ENCODE measurements at regions not wholly inside any gene's neighbourhood (a gene's known extent, or its start where the extent isn't known, plus 50 kb on each side); places are given as distances from the start of the nearest gene placed in this dataset.
"Not testable (repeated sequence)": the region's sequence is repeated elsewhere in the genome, so short reads cannot be mapped to it uniquely, and the experiment has no call there.

GRCh38 chr6:159434410-159434809 is 258.6 kb downstream of the SOD2 start:
- ATAC-seq (peak; percentile 89), DNase-seq (ENCODE audit: low spot score) (no peak)
- intact Hi-C loops (cut with DNase I): no loop called here

- no peak for DNase-seq (ENCODE audit: low spot score)
- intact Hi-C loops (cut with DNase I): no loop called here
- ATAC-seq: no peak
These were observed 259.5 kb downstream of the SOD2 start for GRCh38 chr6:159433550-159433949.

- intact Hi-C loops (cut with DNase I): no loop called here
- ATAC-seq (no peak), DNase-seq (ENCODE audit: low spot score) (no peak)
These were observed 261.3 kb downstream of the SOD2 start for GRCh38 chr6:159431750-159432149.

- ATAC-seq (no peak), DNase-seq (ENCODE audit: low spot score) (no peak)
- intact Hi-C loops (cut with DNase I): no loop called here
These were observed 261.1 kb downstream of the FNDC1 start for GRCh38 chr6:159430323-159430722.

GRCh38 chr6:159429433-159429832 is 260.2 kb downstream of the FNDC1 start:
- DNase-seq (ENCODE audit: low spot score): no peak
- ATAC-seq: no peak
- intact Hi-C loops (cut with DNase I): no loop called here

- intact Hi-C loops (cut with DNase I): no loop called here
- DNase-seq (ENCODE audit: low spot score) (no peak), ATAC-seq (peak; percentile 48)
These were observed 258.6 kb downstream of the FNDC1 start for GRCh38 chr6:159427771-159428170.

GRCh38 chr6:159427335-159427734 is 258.1 kb downstream of the FNDC1 start:
- no peak for DNase-seq (ENCODE audit: low spot score)
- intact Hi-C loops (cut with DNase I): no loop called here
- ATAC-seq: peak; percentile 31

GRCh38 chr6:159425421-159425820 is 256.2 kb downstream of the FNDC1 start:
- ATAC-seq (no peak), DNase-seq (ENCODE audit: low spot score) (no peak)
- intact Hi-C loops (cut with DNase I): no loop called here

GRCh38 chr6:159422041-159422984 is 253.1 kb downstream of the FNDC1 start:
- intact Hi-C loops (cut with DNase I): no loop called here
- no peak for DNase-seq (ENCODE audit: low spot score)

GRCh38 chr6:159421586-159421985 is 252.4 kb downstream of the FNDC1 start:
- DNase-seq (ENCODE audit: low spot score) (no peak), ATAC-seq (no peak)
- intact Hi-C loops (cut with DNase I): no loop called here

More at GRCh38 chr6:159422041-159422984, 253.1 kb downstream of the FNDC1 start:
- peak; percentile 70 for ATAC-seq

- no peak for ATAC-seq
- intact Hi-C loops (cut with DNase I): no loop called here
These were observed 249.8 kb downstream of the FNDC1 start for GRCh38 chr6:159418997-159419396.

GRCh38 chr6:159416891-159417560 is 247.8 kb downstream of the FNDC1 start:
- DNase-seq (ENCODE audit: low spot score) (no peak), ATAC-seq (no peak)
- intact Hi-C loops (cut with DNase I): no loop called here

More at GRCh38 chr6:159418997-159419396, 249.8 kb downstream of the FNDC1 start:
- no peak for DNase-seq (ENCODE audit: low spot score)

GRCh38 chr6:159415540-159415939 is 246.3 kb downstream of the FNDC1 start:
- DNase-seq (ENCODE audit: low spot score): no peak
- intact Hi-C loops (cut with DNase I): no loop called here
- ATAC-seq: no peak

- no peak for ATAC-seq
- intact Hi-C loops (cut with DNase I): no loop called here
- DNase-seq (ENCODE audit: low spot score): no peak
These were observed 245.5 kb downstream of the FNDC1 start for GRCh38 chr6:159414711-159415110.

- DNase-seq (ENCODE audit: low spot score); intact Hi-C loops (cut with DNase I); ATAC-seq: not testable (repeated sequence)
These were observed 238.1 kb downstream of the FNDC1 start for GRCh38 chr6:159407211-159407780.

GRCh38 chr6:159404296-159404695 is 235.1 kb downstream of the FNDC1 start:
- DNase-seq (ENCODE audit: low spot score) (no peak), ATAC-seq (no peak)
- intact Hi-C loops (cut with DNase I): no loop called here

GRCh38 chr6:159400826-159401225 is 231.6 kb downstream of the FNDC1 start:
- ATAC-seq (peak; percentile 57), DNase-seq (ENCODE audit: low spot score) (no peak)
- intact Hi-C loops (cut with DNase I): no loop called here

- intact Hi-C loops (cut with DNase I): no loop called here
- DNase-seq (ENCODE audit: low spot score) (no peak), ATAC-seq (peak; percentile 91)
These were observed 230.6 kb downstream of the FNDC1 start for GRCh38 chr6:159399751-159400221.

- DNase-seq (ENCODE audit: low spot score): no peak
- intact Hi-C loops (cut with DNase I): no loop called here
- ATAC-seq: no peak
These were observed 229.4 kb downstream of the FNDC1 start for GRCh38 chr6:159398633-159399032.

GRCh38 chr6:159397753-159398152 is 228.6 kb downstream of the FNDC1 start:
- DNase-seq (ENCODE audit: low spot score): no peak
- no peak for ATAC-seq
- intact Hi-C loops (cut with DNase I): no loop called here
